H1 (cell line): ENCODE measurements at regions not wholly inside any gene's neighbourhood (a gene's known extent, or its start where the extent isn't known, plus 50 kb on each side); places are given as distances from the start of the nearest gene placed in this dataset.

Experiments used
- CTCF ChIA-PET: fragments of 300-600 bp; sonication (Branson Sonifier 250); formaldehyde crosslinking; loops from one replicate; lab custom pipeline; 2021; ENCODE audit not compliant: partially characterized antibody; lab: Charles Lee
- POLR2A ChIA-PET: fragments of 300-600 bp; sonication (Branson Sonifier 250); formaldehyde crosslinking; loops from one replicate; lab custom pipeline; 2021; ENCODE audit warnings: inconsistent platforms; ENCODE audit not compliant: partially characterized antibody; lab: Charles Lee
- DNase-seq, 2 experiments: peaks; one replicate each; pipeline versions ENCODE4 v3.0.0 to v3.0.0-alpha.2; 2010 to 2022; ENCODE audit warnings: low spot score in 2 of 2, low read depth in 1 of 2, mixed read lengths in 1 of 2
- FAIRE-seq: peaks from 2 replicates; lab custom pipeline; 2011; peaks lifted over from hg19 to GRCh38; lab: Jason Lieb, UNC
- H2AFZ ChIP-seq: 2 replicates; pipeline ENCODE4 v1.8.1; 2012; ENCODE audit warnings: low read length, inconsistent platforms
- H2AK5ac ChIP-seq: 2 replicates; pipeline ENCODE4 v1.6.1; 2013; ENCODE audit warnings: low read depth, low read length
- H2BK120ac ChIP-seq: replicated peaks from 2 replicates; pipeline ENCODE3; 2013; ENCODE audit warnings: low read depth, low read length, inconsistent platforms
- H2BK12ac ChIP-seq: 2 replicates; pipeline ENCODE4 v1.6.1; 2013; ENCODE audit warnings: low read depth, low read length
- H2BK15ac ChIP-seq: 2 replicates; pipeline ENCODE4 v1.6.1; 2013; ENCODE audit warnings: low read length
- H2BK20ac ChIP-seq: 2 replicates; pipeline ENCODE4 v1.6.1; 2013; ENCODE audit warnings: low read length
- H2BK5ac ChIP-seq: 2 replicates; pipeline ENCODE4 v1.6.1; 2013; ENCODE audit warnings: low read depth, low read length
- H3K14ac ChIP-seq: 2 replicates; pipeline ENCODE4 v1.6.1; 2013; ENCODE audit warnings: inconsistent platforms; ENCODE audit not compliant: insufficient read length
- H3K18ac ChIP-seq: 2 replicates; pipeline ENCODE4 v1.6.1; 2013; ENCODE audit warnings: low read length; ENCODE audit errors: extremely low read depth
- H3K23ac ChIP-seq: 2 replicates; pipeline ENCODE4 v1.6.1; 2013; ENCODE audit warnings: inconsistent platforms; ENCODE audit not compliant: insufficient read length
- H3K23me2 ChIP-seq: 2 replicates; pipeline ENCODE4 v1.6.1; 2013; ENCODE audit warnings: low read depth, low read length
- H3K27ac ChIP-seq: 2 replicates; pipeline ENCODE4 v1.6.1; 2011; ENCODE audit warnings: low read depth, low read length, inconsistent platforms
- H3K27me3 ChIP-seq, 4 experiments: replicated peaks in 1 of 4; 1 replicate in 1 of 4; 2 replicates in 3 of 4; pipeline versions ENCODE4 v1.6.1 to v1.8.1; 2011 to 2013; ENCODE audit warnings: low read length in 3 of 4, mild to moderate bottlenecking in 3 of 4, inconsistent platforms in 2 of 4, mixed read lengths in 2 of 4, moderate library complexity in 1 of 4; ENCODE audit not compliant: control insufficient read depth in 3 of 4, insufficient read depth in 3 of 4; ENCODE audit errors: extremely low read depth in 1 of 4
- H3K36me3 ChIP-seq, 4 experiments: 2 replicates each; pipeline versions ENCODE4 v1.6.1 to v1.8.1; 2011 to 2013; ENCODE audit warnings: mild to moderate bottlenecking in 4 of 4, low read length in 3 of 4, moderate library complexity in 2 of 4, control low read depth in 1 of 4, inconsistent platforms in 1 of 4; ENCODE audit not compliant: insufficient read depth in 4 of 4, control insufficient read depth in 2 of 4
- H3K4ac ChIP-seq: replicated peaks from 2 replicates; pipeline ENCODE3; 2013; ENCODE audit warnings: low read length, low read depth, mixed read lengths, inconsistent platforms; ENCODE audit not compliant: insufficient read length
- H3K4me1 ChIP-seq, 4 experiments: replicated peaks in 1 of 4; 1 replicate in 1 of 4; 2 replicates in 3 of 4; pipeline versions ENCODE4 v1.6.1 to v1.8.1; 2011 to 2013; ENCODE audit warnings: low read length in 3 of 4, inconsistent platforms in 2 of 4, mixed read lengths in 1 of 4; ENCODE audit not compliant: insufficient read depth in 4 of 4, control insufficient read depth in 3 of 4
- H3K4me2 ChIP-seq, 2 experiments: 2 replicates each; pipeline versions ENCODE4 v1.6.1 to v1.8.1; 2011 to 2013; ENCODE audit warnings: low read depth in 2 of 2, low read length in 2 of 2, control low read depth in 1 of 2, inconsistent platforms in 1 of 2, mild to moderate bottlenecking in 1 of 2; ENCODE audit not compliant: insufficient read depth in 1 of 2
- H3K4me3 ChIP-seq, 4 experiments: fragments of 200-600, 300-600 bp in 1 of 4; sonication (generic), shearing (Covaris generic), sonication (Bioruptor Twin) in 1 of 4; 2 replicates each; pipeline versions ENCODE4 v1.5.1 to v1.8.1; 2011 to 2016; ENCODE audit warnings: low read length in 4 of 4, low read depth in 3 of 4, control low read depth in 2 of 4, inconsistent platforms in 2 of 4, mild to moderate bottlenecking in 2 of 4, mixed read lengths in 1 of 4, moderate library complexity in 1 of 4; ENCODE audit not compliant: insufficient read depth in 2 of 4; ENCODE audit errors: extremely low read depth in 1 of 4
- H3K56ac ChIP-seq: replicated peaks from 2 replicates; pipeline ENCODE3; 2013; ENCODE audit warnings: low read depth, mild to moderate bottlenecking, mixed read lengths, low read length, inconsistent platforms; ENCODE audit not compliant: insufficient read length
- H3K79me1 ChIP-seq: 2 replicates; pipeline ENCODE4 v1.6.1; 2013; ENCODE audit warnings: low read depth, low read length, control low read depth
- H3K79me2 ChIP-seq, 2 experiments: 2 replicates each; pipeline versions ENCODE4 v1.6.1 to v1.8.1; 2012 to 2013; ENCODE audit warnings: low read length in 2 of 2, mild to moderate bottlenecking in 2 of 2, inconsistent platforms in 1 of 2; ENCODE audit not compliant: insufficient read depth in 2 of 2, control insufficient read depth in 1 of 2
- H3K9ac ChIP-seq, 4 experiments: replicated peaks in 1 of 4; 1 replicate in 1 of 4; 2 replicates in 3 of 4; pipeline versions ENCODE4 v1.6.1 to v1.8.1; 2011 to 2013; ENCODE audit warnings: low read depth in 3 of 4, low read length in 3 of 4, control low read depth in 2 of 4, mild to moderate bottlenecking in 2 of 4, moderate library complexity in 2 of 4, inconsistent platforms in 1 of 4; ENCODE audit errors: extremely low read depth in 1 of 4
- H3K9me3 ChIP-seq, 2 experiments: 2 replicates each; pipeline versions ENCODE4 v1.6.1 to v1.8.1; 2012 to 2013; ENCODE audit warnings: mild to moderate bottlenecking in 2 of 2, moderate library complexity in 2 of 2, control low read depth in 1 of 2, inconsistent platforms in 1 of 2, low read depth in 1 of 2, low read length in 1 of 2, mixed read lengths in 1 of 2; ENCODE audit not compliant: insufficient read depth in 2 of 2
- H4K20me1 ChIP-seq, 2 experiments: replicated peaks in 1 of 2; 2 replicates each; pipeline versions ENCODE3 to v1.8.1; 2011 to 2013; ENCODE audit warnings: inconsistent platforms in 2 of 2, low read length in 2 of 2, mild to moderate bottlenecking in 1 of 2; ENCODE audit not compliant: insufficient read depth in 2 of 2, control insufficient read depth in 1 of 2
- H4K5ac ChIP-seq: 2 replicates; pipeline ENCODE4 v1.6.1; 2013; ENCODE audit warnings: low read length, low read depth, mixed read lengths, inconsistent platforms; ENCODE audit not compliant: insufficient read length
- H4K8ac ChIP-seq: 2 replicates; pipeline ENCODE4 v1.8.0; 2013; ENCODE audit warnings: mild to moderate bottlenecking, moderate library complexity, low read length, inconsistent platforms; ENCODE audit not compliant: insufficient read depth; ENCODE audit errors: extremely low read depth
- H4K91ac ChIP-seq: replicated peaks from 2 replicates; pipeline ENCODE3; 2013; ENCODE audit warnings: low read length, mixed read lengths, inconsistent platforms; ENCODE audit not compliant: insufficient read length
- BACH1 ChIP-seq: IDR thresholded peaks from 2 replicates; pipeline ENCODE4 v1.6.1; 2012; ENCODE audit warnings: low read length, improper control_type of control experiment
- CEBPB ChIP-seq: IDR thresholded peaks from 2 replicates; pipeline ENCODE4 v1.6.1; 2012; ENCODE audit warnings: low read depth, low read length
- CHD1 ChIP-seq: IDR thresholded peaks from 2 replicates; pipeline ENCODE4 v1.6.1; 2012; ENCODE audit warnings: low read depth, low read length, improper control_type of control experiment
- CREB1 ChIP-seq: IDR thresholded peaks from 2 replicates; pipeline ENCODE4 v1.6.1; 2012; ENCODE audit warnings: inconsistent platforms
- CTBP2 ChIP-seq: IDR thresholded peaks from 2 replicates; pipeline ENCODE4 v1.7.0; 2011; ENCODE audit warnings: borderline replicate concordance, mild to moderate bottlenecking, moderate library complexity, mixed read lengths, low read length; ENCODE audit not compliant: insufficient read depth, insufficient read length
- EGR1 ChIP-seq: IDR thresholded peaks from 2 replicates; pipeline ENCODE4 v1.6.1; 2011; ENCODE audit warnings: low read depth, low read length, borderline replicate concordance
- GABPA ChIP-seq: IDR thresholded peaks from 2 replicates; pipeline ENCODE4 v1.6.1; 2011; ENCODE audit warnings: mild to moderate bottlenecking, low read length, moderate library complexity, borderline replicate concordance; ENCODE audit not compliant: insufficient read depth
- GTF2F1 ChIP-seq: IDR thresholded peaks from 2 replicates; pipeline ENCODE4 v1.6.1; 2012; ENCODE audit warnings: low read depth, low read length, improper control_type of control experiment, borderline replicate concordance
- HDAC2 ChIP-seq, 2 experiments: fragments of 300-600 bp in 1 of 2; sonication (generic) in 1 of 2; IDR thresholded peaks; 2 replicates each; pipeline ENCODE4 v1.6.1; 2011 to 2012; ENCODE audit warnings: low read depth in 2 of 2, low read length in 2 of 2, mild to moderate bottlenecking in 2 of 2, moderate library complexity in 2 of 2, borderline replicate concordance in 1 of 2, inconsistent platforms in 1 of 2
- HDAC6 ChIP-seq: IDR thresholded peaks from one replicate; pipeline ENCODE4 v1.7.1; 2012; ENCODE audit warnings: low read depth, mild to moderate bottlenecking, inconsistent platforms, low read length, moderate library complexity
- PHF8 ChIP-seq: fragments of 200-600 bp; sonication (generic); conservative IDR thresholded peaks from 2 replicates; pipeline ENCODE4 v1.7.1; 2012; ENCODE audit warnings: low read depth, mild to moderate bottlenecking, inconsistent platforms, low read length, moderate library complexity
- RBBP5 ChIP-seq: IDR thresholded peaks from 2 replicates; pipeline ENCODE4 v1.7.1; 2012; ENCODE audit warnings: low read depth, mild to moderate bottlenecking, inconsistent platforms, low read length, moderate library complexity, borderline replicate concordance
- RFX5 ChIP-seq: IDR thresholded peaks from 2 replicates; pipeline ENCODE4 v1.6.1; 2011; ENCODE audit warnings: low read depth, low read length, improper control_type of control experiment, borderline replicate concordance
- SIX5 ChIP-seq: IDR thresholded peaks from 2 replicates; pipeline ENCODE4 v1.6.1; 2011; ENCODE audit warnings: mild to moderate bottlenecking, low read depth, low read length
- WGBS, 2 experiments: shearing (Covaris generic) in 1 of 2; methylation state at CpG; one replicate each; pipeline versions ENCODE4 v1.1.6 to v1.1.7; 2013 to 2015; ENCODE audit warnings: low lambda C conversion rate in 2 of 2, mixed read lengths in 2 of 2, inconsistent platforms in 1 of 2, low coverage in 1 of 2, missing lambda C conversion rate in 1 of 2; ENCODE audit not compliant: insufficient replicate concordance in 2 of 2, insufficient coverage in 1 of 2, insufficient read length in 1 of 2; ENCODE audit errors: extremely low coverage in 1 of 2, missing lambda C conversion rate in 1 of 2; 5-methylcytosine and 5-hydroxymethylcytosine counted together
- TF ChIP-seq, protein P1 (sequence below): IDR thresholded peaks from 2 replicates; pipeline ENCODE4 v1.6.1; 2012; ENCODE audit warnings: inconsistent platforms

DNA sequence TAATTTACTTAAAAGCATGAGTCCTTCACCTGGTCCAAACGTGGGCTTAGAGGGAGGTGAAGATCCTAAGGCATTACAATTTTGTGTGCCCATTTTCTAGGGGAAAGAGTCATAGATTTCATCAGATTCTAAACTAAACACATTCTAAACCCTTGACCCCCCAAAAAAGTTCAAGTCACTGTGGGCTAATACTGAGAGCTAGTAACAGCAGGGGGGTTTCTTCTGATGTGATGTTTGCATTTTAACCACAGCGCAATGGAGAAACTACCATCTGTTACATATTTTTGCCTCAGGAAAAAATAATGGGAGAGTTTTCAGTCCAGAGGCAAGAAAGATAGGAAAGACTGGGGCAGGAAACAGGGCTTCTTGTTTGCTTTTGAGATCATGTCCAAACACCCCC is 110.8 kb upstream of the SLC1A3 start:
- H3K9me3 ChIP-seq, result no peaks in the 10 kb centered on the region
- FAIRE-seq, result no peak
- no peak overlapping the region for H4K91ac ChIP-seq
- no peaks in the 10 kb centered on the region for H4K20me1 ChIP-seq
- H3K9ac ChIP-seq, result no peak overlapping the region
- H3K4me1 ChIP-seq, result peaks cover 0 to 2% (median 0%) of the 10 kb centered on the region in 4 experiments; a peak in 2 of 7 replicates
- H3K23me2 ChIP-seq, result no peaks in the 10 kb centered on the region
- no peak overlapping the region for H2AK5ac ChIP-seq
- H3K27ac ChIP-seq, result no peak overlapping the region
- ChIA-PET CTCF (interaction anchor here (0.6 to 8.3 kb wide), 6 partner anchors 11 to 623 kb away, joined by 4 to 72 read pairs (median 8); no protein-coding TSS in a partner anchor), POLR2A (no interaction called here)
- no peak overlapping the region for H2AFZ ChIP-seq
- no peak overlapping the region for H4K8ac ChIP-seq
- DNase-seq, result no peak
- no peak overlapping the region for H3K14ac ChIP-seq
- no peaks in the 10 kb centered on the region for H3K36me3 ChIP-seq
- 72% methylated on average over 2 of the region's 2 CpGs; no CpG with 5 or more reads in 1 of the 2 experiments for WGBS, 2 experiments
- H3K18ac ChIP-seq, result no peak overlapping the region
- H3K56ac ChIP-seq, result no peak overlapping the region
- H4K5ac ChIP-seq, result no peak overlapping the region
- no peak overlapping the region for H2BK5ac ChIP-seq
- H2BK20ac ChIP-seq, result no peak overlapping the region
- no peak overlapping the region for H2BK15ac ChIP-seq
- H2BK120ac ChIP-seq, result no peak overlapping the region
- no peak overlapping the region for H3K4me3 ChIP-seq
- no peak overlapping the region for H3K4ac ChIP-seq
- no peaks in the 10 kb centered on the region for H3K27me3 ChIP-seq
- H3K79me2 ChIP-seq, result no peaks in the 10 kb centered on the region
- H3K23ac ChIP-seq, result no peak overlapping the region
- no peaks in the 10 kb centered on the region for H3K79me1 ChIP-seq
- H3K4me2 ChIP-seq, result no peak overlapping the region
- H2BK12ac ChIP-seq, result no peak overlapping the region
- TF ChIP-seq, protein P1, sequence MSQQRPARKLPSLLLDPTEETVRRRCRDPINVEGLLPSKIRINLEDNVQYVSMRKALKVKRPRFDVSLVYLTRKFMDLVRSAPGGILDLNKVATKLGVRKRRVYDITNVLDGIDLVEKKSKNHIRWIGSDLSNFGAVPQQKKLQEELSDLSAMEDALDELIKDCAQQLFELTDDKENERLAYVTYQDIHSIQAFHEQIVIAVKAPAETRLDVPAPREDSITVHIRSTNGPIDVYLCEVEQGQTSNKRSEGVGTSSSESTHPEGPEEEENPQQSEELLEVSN, result no peak
- TF ChIP-seq SIX5 (no peak), CREB1 (no peak), PHF8 (no peak), HDAC2 (IDR thresholded peaks at IDR 0.05; ENCODE audit: borderline replicate concordance in 1 of 2, low read depth in 2 of 2, low read length in 2 of 2) (no peak), EGR1 (no peak), GTF2F1 (no peak), CEBPB (no peak), RFX5 (no peak), CHD1 (no peak), CTBP2 (no peak), GABPA (no peak), HDAC6 (no peak), RBBP5 (no peak), BACH1 (no peak)
